Neural cell (in vitro differentiated cells): ENCODE measurements at regions not wholly inside any gene's neighbourhood (a gene's known extent, or its start where the extent isn't known, plus 50 kb on each side); places are given as distances from the start of the nearest gene placed in this dataset.

Source experiments
- EP300 ChIP-seq: fragments of 450-650 bp; conservative IDR thresholded peaks from 2 replicates; pipeline ENCODE4 v1.6.1; 2014; ENCODE audit warnings: antibody characterized with exemption, mild to moderate bottlenecking, moderate library complexity; ENCODE audit not compliant: poor library complexity, severe bottlenecking
- POLR2AphosphoS5 ChIP-seq: IDR thresholded peaks from 2 replicates; pipeline ENCODE4 v1.6.1; 2012
- REST ChIP-seq: IDR thresholded peaks from 2 replicates; pipeline ENCODE4 v1.6.1; 2012; ENCODE audit warnings: borderline replicate concordance
- SMC3 ChIP-seq: fragments of 450-650 bp; conservative IDR thresholded peaks from 2 replicates; pipeline ENCODE4 v1.6.1; 2014; ENCODE audit warnings: antibody characterized with exemption, mild to moderate bottlenecking, moderate library complexity; ENCODE audit not compliant: poor library complexity
- TF ChIP-seq, protein P1 (sequence below): fragments of 450-650 bp; IDR thresholded peaks from 2 replicates; pipeline ENCODE4 v1.5.1; 2014; ENCODE audit warnings: antibody characterized with exemption, mild to moderate bottlenecking, moderate library complexity; ENCODE audit not compliant: poor library complexity, severe bottlenecking

- TF ChIP-seq, protein P1, sequence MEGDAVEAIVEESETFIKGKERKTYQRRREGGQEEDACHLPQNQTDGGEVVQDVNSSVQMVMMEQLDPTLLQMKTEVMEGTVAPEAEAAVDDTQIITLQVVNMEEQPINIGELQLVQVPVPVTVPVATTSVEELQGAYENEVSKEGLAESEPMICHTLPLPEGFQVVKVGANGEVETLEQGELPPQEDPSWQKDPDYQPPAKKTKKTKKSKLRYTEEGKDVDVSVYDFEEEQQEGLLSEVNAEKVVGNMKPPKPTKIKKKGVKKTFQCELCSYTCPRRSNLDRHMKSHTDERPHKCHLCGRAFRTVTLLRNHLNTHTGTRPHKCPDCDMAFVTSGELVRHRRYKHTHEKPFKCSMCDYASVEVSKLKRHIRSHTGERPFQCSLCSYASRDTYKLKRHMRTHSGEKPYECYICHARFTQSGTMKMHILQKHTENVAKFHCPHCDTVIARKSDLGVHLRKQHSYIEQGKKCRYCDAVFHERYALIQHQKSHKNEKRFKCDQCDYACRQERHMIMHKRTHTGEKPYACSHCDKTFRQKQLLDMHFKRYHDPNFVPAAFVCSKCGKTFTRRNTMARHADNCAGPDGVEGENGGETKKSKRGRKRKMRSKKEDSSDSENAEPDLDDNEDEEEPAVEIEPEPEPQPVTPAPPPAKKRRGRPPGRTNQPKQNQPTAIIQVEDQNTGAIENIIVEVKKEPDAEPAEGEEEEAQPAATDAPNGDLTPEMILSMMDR, result no peak
- TF ChIP-seq REST, result no peak
- TF ChIP-seq POLR2AphosphoS5, result no peak
- TF ChIP-seq SMC3, result no peak
- no peak for TF ChIP-seq EP300
These were observed 151.0 kb upstream of the RSPO3 start for GRCh38 chr6:126967296-126968005.
